Gastrocnemius medialis (tissue), 4 donors: ENCODE measurements at regions not wholly inside any gene's neighbourhood (a gene's known extent, or its start where the extent isn't known, plus 50 kb on each side); places are given as distances from the start of the nearest gene placed in this dataset.

ENCODE experiments used
- ATAC-seq, 2 donors: fragments of 150-250 bp; one replicate each; pipeline ENCODE4 v1.9.1; 2016
- DNase-seq, 2 donors: peaks; one replicate each; pipeline ENCODE4 v3.0.0-alpha.2; 2019
- H3K27ac ChIP-seq, 4 donors: fragments of 200-600 bp; sonication (generic); 1 replicate in 1 of 4; 2 replicates in 3 of 4; pipeline ENCODE4 v1.5.1; 2016 to 2018; ENCODE audit warnings: mild to moderate bottlenecking in 2 of 4, moderate library complexity in 1 of 4
- H3K27me3 ChIP-seq, 3 donors: fragments of 200-600 bp; sonication (generic) in 2 of 3; 1 replicate in 1 of 3; 2 replicates in 2 of 3; pipeline versions ENCODE4 v1.5.1 to v1.6.0; 2016 to 2019; ENCODE audit warnings: mild to moderate bottlenecking in 1 of 3, moderate library complexity in 1 of 3
- H3K36me3 ChIP-seq, 2 donors: fragments of 200-600 bp; sonication (generic) in 1 of 2; one replicate each; pipeline ENCODE4 v1.5.1; 2017 to 2018
- H3K4me1 ChIP-seq, 2 donors: fragments of 200-600 bp; sonication (generic) in 1 of 2; one replicate each; pipeline ENCODE4 v1.5.1; 2016 to 2017; ENCODE audit warnings: mild to moderate bottlenecking in 2 of 2
- H3K4me3 ChIP-seq, 4 donors: fragments of 200-600 bp; sonication (generic) in 3 of 4; 1 replicate in 1 of 4; 2 replicates in 3 of 4; pipeline ENCODE4 v1.5.1; 2016 to 2019; ENCODE audit warnings: mild to moderate bottlenecking in 2 of 4
- H3K9me3 ChIP-seq, 3 donors: fragments of 200-600 bp; sonication (generic) in 2 of 3; 1 replicate in 1 of 3; 2 replicates in 2 of 3; pipeline ENCODE4 v1.5.1; 2016 to 2019
- POLR2A ChIP-seq, 2 donors: fragments of 450-650 bp; IDR thresholded peaks; one replicate each; pipeline ENCODE4 v1.6.1; 2017; ENCODE audit warnings: antibody characterized with exemption in 2 of 2, mild to moderate bottlenecking in 2 of 2, moderate library complexity in 2 of 2
- in situ Hi-C, 4 donors: fragments of 200-750 bp; cut with MboI; loops; one replicate each; pipeline versions ENCODE4 v1.15.0 to v1.8.0; 2017; ENCODE audit warnings: low sequenced_read_pairs in 4 of 4
- intact Hi-C: fragments of 100-400 bp; cut with DNase I; formaldehyde crosslinking; loops from one replicate; pipeline ENCODE4 v1.15.1; 2023; ENCODE audit warnings: low total_unique reads
- TF ChIP-seq, protein P1 (sequence below), 5 experiments: fragments of 450-650 bp in 3 of 5; fragments of 200-600 bp in 2 of 5; sonication (generic) in 2 of 5; IDR thresholded peaks in 4 of 5; conservative IDR thresholded peaks in 1 of 5; 1 replicate in 4 of 5; 2 replicates in 1 of 5; pipeline ENCODE4 v1.5.1; 2016 to 2019; ENCODE audit warnings: antibody characterized with exemption in 5 of 5, mild to moderate bottlenecking in 3 of 5, moderate library complexity in 3 of 5

DNA sequence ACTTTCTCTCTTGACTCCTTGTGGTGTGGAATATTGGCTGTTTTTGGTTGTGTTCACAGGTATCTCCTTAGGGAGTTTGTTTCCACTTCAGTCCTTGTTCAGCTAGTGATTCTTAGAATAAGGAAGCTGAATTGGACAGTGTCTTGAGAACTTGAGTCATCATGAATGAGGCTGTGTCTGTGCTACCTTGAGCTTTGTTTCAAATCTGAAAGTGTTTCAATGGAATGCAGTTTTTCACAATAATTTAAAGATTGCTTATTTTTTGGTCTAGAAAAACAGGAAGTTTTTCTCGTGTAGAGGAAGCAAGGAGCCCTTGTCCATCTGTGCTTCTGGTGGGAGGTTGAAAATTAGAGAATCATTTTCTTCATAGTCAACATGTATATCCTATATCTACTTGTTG, 76.5 kb downstream of the ZNF518B start:
- Histone ChIP-seq H3K27ac (no peak overlapping the region), H3K4me3 (no peak overlapping the region), H3K36me3 (no peaks in the 10 kb centered on the region), H3K27me3 (no peaks in the 10 kb centered on the region), H3K9me3 (no peaks in the 10 kb centered on the region), H3K4me1 (no peaks in the 10 kb centered on the region)
- TF ChIP-seq, protein P1, sequence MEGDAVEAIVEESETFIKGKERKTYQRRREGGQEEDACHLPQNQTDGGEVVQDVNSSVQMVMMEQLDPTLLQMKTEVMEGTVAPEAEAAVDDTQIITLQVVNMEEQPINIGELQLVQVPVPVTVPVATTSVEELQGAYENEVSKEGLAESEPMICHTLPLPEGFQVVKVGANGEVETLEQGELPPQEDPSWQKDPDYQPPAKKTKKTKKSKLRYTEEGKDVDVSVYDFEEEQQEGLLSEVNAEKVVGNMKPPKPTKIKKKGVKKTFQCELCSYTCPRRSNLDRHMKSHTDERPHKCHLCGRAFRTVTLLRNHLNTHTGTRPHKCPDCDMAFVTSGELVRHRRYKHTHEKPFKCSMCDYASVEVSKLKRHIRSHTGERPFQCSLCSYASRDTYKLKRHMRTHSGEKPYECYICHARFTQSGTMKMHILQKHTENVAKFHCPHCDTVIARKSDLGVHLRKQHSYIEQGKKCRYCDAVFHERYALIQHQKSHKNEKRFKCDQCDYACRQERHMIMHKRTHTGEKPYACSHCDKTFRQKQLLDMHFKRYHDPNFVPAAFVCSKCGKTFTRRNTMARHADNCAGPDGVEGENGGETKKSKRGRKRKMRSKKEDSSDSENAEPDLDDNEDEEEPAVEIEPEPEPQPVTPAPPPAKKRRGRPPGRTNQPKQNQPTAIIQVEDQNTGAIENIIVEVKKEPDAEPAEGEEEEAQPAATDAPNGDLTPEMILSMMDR (IDR thresholded peaks at IDR 0.05 in 4 of 5, conservative IDR thresholded peaks at IDR 0.05 in 1 of 5), result no peak
- no peak for TF ChIP-seq POLR2A (IDR thresholded peaks at IDR 0.05)
- DNase-seq (no peak), ATAC-seq (no peak)
- in situ Hi-C loops, result no loop called here
- intact Hi-C loops, result no loop called here

- DNase-seq (no peak), ATAC-seq (no peak)
- intact Hi-C loops, result no loop called here
These were observed 85.3 kb downstream of the ZNF518B start for GRCh38 chr4:10371869-10372471.

GRCh38 chr4:10371121-10371520, 86.1 kb downstream of the ZNF518B start:
- no peaks in the 10 kb centered on the region for H3K9me3 ChIP-seq
- H3K27ac ChIP-seq, result no peak overlapping the region
- in situ Hi-C loops (no loop called here), intact Hi-C loops (no loop called here)
- no peaks in the 10 kb centered on the region for H3K36me3 ChIP-seq
- ATAC-seq (no peak), DNase-seq (no peak)
- TF ChIP-seq, protein P1 (IDR thresholded peaks at IDR 0.05 in 4 of 5, conservative IDR thresholded peaks at IDR 0.05 in 1 of 5), result no peak
- no peaks in the 10 kb centered on the region for H3K27me3 ChIP-seq
- H3K4me1 ChIP-seq, result no peaks in the 10 kb centered on the region
- no peak overlapping the region for H3K4me3 ChIP-seq

More at GRCh38 chr4:10371869-10372471, 85.3 kb downstream of the ZNF518B start:
- H3K36me3 ChIP-seq, result no peaks in the 10 kb centered on the region
- H3K4me3 ChIP-seq, result no peak overlapping the region
- in situ Hi-C loops, result no loop called here
- H3K27me3 ChIP-seq, result no peaks in the 10 kb centered on the region
- TF ChIP-seq, protein P1 (IDR thresholded peaks at IDR 0.05 in 4 of 5, conservative IDR thresholded peaks at IDR 0.05 in 1 of 5), result no peak
- no peak for TF ChIP-seq POLR2A (IDR thresholded peaks at IDR 0.05)
- H3K27ac ChIP-seq, result no peak overlapping the region
- no peaks in the 10 kb centered on the region for H3K9me3 ChIP-seq
- H3K4me1 ChIP-seq, result no peaks in the 10 kb centered on the region

DNA sequence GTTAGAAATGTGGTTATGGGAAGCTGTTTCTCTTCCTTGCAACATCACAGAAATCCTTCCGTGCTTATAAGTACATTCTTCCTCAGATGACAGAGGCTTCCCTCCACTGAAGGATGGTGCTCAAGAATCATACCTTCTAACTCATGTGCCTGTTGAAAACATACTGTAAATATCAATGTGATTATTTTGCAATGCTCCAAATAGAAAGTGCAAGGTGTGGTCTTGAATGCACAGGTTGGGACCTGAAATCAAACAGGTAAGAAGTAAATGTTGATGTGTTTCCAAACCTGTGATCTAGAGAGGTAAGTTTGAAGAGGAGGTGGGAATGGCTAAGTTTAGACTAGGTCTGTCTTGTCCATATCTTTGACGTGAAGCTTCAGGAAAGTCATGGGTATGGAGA, 87.7 kb downstream of the ZNF518B start:
- H3K36me3 ChIP-seq, result no peaks in the 10 kb centered on the region
- no peak for ATAC-seq

More for the DNA sequence above, 87.7 kb downstream of the ZNF518B start:
- Histone ChIP-seq H3K27ac (no peak overlapping the region), H3K27me3 (no peaks in the 10 kb centered on the region), H3K4me3 (no peak overlapping the region), H3K4me1 (no peaks in the 10 kb centered on the region), H3K9me3 (no peaks in the 10 kb centered on the region)
- intact Hi-C loops (no loop called here), in situ Hi-C loops (no loop called here)
- DNase-seq, result no peak
- TF ChIP-seq, protein P1 (IDR thresholded peaks at IDR 0.05 in 4 of 5, conservative IDR thresholded peaks at IDR 0.05 in 1 of 5), result no peak
- TF ChIP-seq POLR2A (IDR thresholded peaks at IDR 0.05), result no peak
